ENCODE measurements at regions not wholly inside any gene's neighbourhood (a gene's known extent, or its start where the extent isn't known, plus 50 kb on each side); places are given as distances from the start of the nearest gene placed in this dataset.

- FAIRE-seq: no peak
- DNase-seq (ENCODE audit: insufficient read length, low spot score): no peak
- no peak for TF ChIP-seq CTCF (IDR thresholded peaks at IDR 0.05; ENCODE audit: insufficient read depth, missing control alignments)
Measured at GRCh38 chr4:187633245-187633644, 362.3 kb upstream of the ZFP42 start.

GRCh38 chr4:187656959-187657358, 338.6 kb upstream of the ZFP42 start:
- FAIRE-seq (no peak), DNase-seq (ENCODE audit: insufficient read length, low spot score) (no peak)
- no peak for TF ChIP-seq CTCF (IDR thresholded peaks at IDR 0.05; ENCODE audit: insufficient read depth, missing control alignments)

- FAIRE-seq: no peak
- no peak for TF ChIP-seq CTCF (IDR thresholded peaks at IDR 0.05; ENCODE audit: insufficient read depth, missing control alignments)
- no peak for DNase-seq (ENCODE audit: insufficient read length, low spot score)
Measured at GRCh38 chr4:187663076-187663475, 332.5 kb upstream of the ZFP42 start.

GRCh38 chr4:187664011-187664410, 331.6 kb upstream of the ZFP42 start:
- FAIRE-seq (no peak), DNase-seq (ENCODE audit: insufficient read length, low spot score) (no peak)
- no peak for TF ChIP-seq CTCF (IDR thresholded peaks at IDR 0.05; ENCODE audit: insufficient read depth, missing control alignments)

GRCh38 chr4:187665086-187665485, 330.5 kb upstream of the ZFP42 start:
- no peak for TF ChIP-seq CTCF (IDR thresholded peaks at IDR 0.05; ENCODE audit: insufficient read depth, missing control alignments)
- no peak for FAIRE-seq
- DNase-seq (ENCODE audit: insufficient read length, low spot score): no peak

- FAIRE-seq (no peak), DNase-seq (ENCODE audit: insufficient read length, low spot score) (no peak)
- TF ChIP-seq CTCF (IDR thresholded peaks at IDR 0.05; ENCODE audit: insufficient read depth, missing control alignments): no peak
Measured at GRCh38 chr4:187666034-187666433, 329.5 kb upstream of the ZFP42 start.

- peak; percentile 47 for TF ChIP-seq CTCF (IDR thresholded peaks at IDR 0.05; ENCODE audit: insufficient read depth, missing control alignments)
- FAIRE-seq: no peak
Measured at GRCh38 chr4:187666697-187667494, 328.7 kb upstream of the ZFP42 start.

More at GRCh38 chr4:187666697-187667494, 328.7 kb upstream of the ZFP42 start:
- DNase-seq (ENCODE audit: insufficient read length, low spot score): no peak
